GM19455 (cell line): ENCODE measurements at regions not wholly inside any gene's neighbourhood (a gene's known extent, or its start where the extent isn't known, plus 50 kb on each side); places are given as distances from the start of the nearest gene placed in this dataset.
"Not testable (repeated sequence)": the region's sequence is repeated elsewhere in the genome, so short reads cannot be mapped to it uniquely, and the experiment has no call there.

ENCODE experiments used
- ATAC-seq: cut with Tn5 transposase; IDR thresholded peaks from one replicate; pipeline ENCODE4 v1.9.1; 2021; ENCODE audit not compliant: unreplicated experiment

DNA sequence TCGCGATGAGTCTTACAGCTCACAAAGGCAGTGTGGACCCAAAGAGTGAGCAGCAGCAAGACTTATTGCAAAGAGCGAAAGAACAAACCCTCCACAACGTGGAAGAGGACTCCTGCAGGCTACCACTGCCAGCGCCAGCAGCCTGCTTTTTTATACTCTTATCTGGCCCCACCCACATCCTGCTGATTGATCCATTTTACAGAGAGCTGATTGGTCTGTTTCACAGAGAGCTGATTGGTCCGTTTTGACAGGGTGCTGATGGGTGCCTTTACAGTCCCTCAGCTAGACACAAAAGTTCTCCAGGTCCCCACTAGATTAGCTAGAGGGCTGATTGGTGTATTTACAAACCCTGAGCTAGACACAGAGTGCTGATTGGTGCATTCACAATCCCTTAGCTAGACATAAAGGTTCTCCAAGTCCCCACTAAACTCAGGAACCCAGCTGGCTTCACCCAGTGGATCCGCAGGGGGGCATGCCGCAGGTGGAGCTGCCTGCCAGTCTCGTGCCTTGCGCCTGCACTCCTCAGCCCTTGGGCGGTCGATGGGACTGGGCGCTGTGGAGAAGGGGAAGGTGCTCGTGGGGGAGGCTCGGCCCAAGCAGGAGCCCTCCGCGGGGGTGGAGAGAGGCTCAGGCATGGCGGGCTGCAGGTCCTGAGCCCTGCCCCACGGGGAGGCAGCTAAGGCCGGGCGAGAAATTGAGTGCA lies 75.7 kb downstream of the QDPR start:
- ATAC-seq, result not testable (repeated sequence)

GRCh38 chr4:17433827-17434226 lies 78.1 kb downstream of the QDPR start:
- no peak for ATAC-seq

DNA sequence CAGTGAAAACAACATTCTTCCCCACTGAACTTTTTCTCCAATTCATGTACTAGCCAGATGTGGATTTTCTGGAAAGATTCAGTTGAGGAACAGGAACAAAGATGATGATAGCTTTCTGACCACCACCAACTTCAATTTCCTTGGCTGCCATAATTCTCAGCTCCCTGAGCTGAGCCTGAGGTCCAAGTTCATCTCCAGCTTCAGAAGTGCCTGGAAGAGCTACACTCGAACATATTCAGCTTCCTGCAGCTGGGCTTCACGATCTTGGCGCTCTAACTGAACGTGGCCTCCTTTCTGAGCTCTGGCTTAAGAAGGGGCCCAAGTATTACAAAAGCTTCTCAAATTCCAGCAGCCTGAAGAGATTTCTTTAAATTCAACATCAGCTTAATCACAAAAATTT lies 83.9 kb downstream of the QDPR start:
- ATAC-seq, result no peak

DNA sequence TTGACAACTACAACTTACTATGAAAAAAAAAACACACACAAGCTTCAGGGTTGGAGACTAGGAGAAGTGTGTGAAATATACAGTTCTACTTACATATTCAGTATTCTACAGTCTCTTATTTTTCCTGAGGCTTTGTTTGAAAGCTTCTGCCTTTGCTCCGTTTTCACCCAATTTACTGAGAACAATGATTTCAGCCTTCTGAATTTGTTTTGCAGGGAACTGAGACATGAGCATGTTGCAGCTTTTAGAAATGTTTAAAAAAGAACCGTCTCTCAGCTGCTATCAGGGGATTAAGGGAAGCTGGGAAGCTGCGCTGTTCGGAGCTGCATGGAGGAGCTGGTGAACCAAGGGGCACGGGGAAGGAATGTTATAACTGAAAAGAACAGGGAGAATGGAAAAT lies 85.7 kb downstream of the QDPR start:
- no peak for ATAC-seq

DNA sequence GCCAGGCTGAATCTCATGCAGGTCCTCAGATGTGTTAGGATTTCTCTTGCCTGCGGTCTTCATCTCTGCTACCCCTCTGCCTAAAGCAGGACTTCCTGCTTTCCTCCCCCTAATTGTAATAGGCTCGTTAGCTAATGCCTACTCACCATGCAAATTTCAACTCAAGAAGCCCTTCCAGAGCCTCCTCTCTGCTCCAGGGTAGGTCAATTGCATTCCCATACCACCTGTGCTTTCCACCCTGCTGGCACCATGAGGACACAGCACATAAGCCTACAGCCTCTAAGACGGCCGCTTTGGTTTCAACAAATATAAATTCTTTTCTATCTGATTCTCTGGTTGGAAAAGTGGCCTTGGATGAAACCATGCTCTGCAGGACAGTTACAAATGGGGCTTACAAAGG lies 93.9 kb downstream of the QDPR start:
- ATAC-seq, result no peak

DNA sequence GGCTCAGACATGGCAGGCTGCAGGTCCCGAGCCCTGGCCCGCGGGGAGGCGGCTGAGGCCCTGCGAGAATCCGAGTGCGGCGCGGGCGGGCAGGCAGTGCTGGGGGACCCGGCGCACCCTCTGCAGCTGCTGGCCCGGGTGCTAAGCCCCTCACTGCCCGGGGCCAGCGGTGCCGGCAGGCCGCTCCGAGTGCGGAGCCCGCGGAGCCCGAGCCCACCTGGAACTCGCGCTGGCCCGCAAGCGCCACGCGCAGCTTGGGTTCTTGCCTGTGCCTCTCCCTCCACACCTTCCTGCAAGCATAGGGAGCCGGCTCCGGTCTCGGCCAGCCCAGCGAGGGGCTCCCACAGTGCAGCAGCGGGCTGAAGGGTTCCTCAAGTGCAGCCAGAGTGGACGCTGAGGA lies 97.5 kb downstream of the QDPR start:
- no peak for ATAC-seq

- no peak for ATAC-seq
These were observed 111.2 kb downstream of the QDPR start for GRCh38 chr4:17400686-17401085.

GRCh38 chr4:17398805-17399204 lies 113.1 kb downstream of the QDPR start:
- no peak for ATAC-seq

DNA sequence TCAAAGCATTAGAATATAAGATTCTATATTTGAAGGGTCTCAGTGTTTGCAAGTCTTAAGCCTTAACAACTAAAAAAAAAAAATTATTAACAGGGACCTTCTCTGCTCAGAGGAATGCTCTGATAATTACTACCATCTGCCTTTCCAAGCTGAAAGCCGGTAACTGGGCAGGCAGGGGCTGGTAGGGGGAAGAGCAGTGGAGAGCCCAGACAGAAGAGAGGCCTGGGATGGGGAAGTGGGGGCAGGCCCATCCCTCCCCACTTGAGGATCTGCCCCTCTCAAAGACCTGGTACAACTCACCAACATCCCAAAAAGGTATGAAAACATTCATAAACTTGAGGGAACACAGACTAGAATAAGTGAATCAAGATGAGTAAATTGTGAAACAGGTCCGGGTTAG lies 113.9 kb downstream of the QDPR start:
- ATAC-seq, result no peak

- no peak for ATAC-seq
These were observed 114.3 kb downstream of the QDPR start for GRCh38 chr4:17397611-17398010.

GRCh38 chr4:17385403-17385802 lies 126.5 kb downstream of the QDPR start:
- peak; percentile 67 for ATAC-seq

- no peak for ATAC-seq
These were observed 131.5 kb downstream of the QDPR start for GRCh38 chr4:17380347-17380746.

DNA sequence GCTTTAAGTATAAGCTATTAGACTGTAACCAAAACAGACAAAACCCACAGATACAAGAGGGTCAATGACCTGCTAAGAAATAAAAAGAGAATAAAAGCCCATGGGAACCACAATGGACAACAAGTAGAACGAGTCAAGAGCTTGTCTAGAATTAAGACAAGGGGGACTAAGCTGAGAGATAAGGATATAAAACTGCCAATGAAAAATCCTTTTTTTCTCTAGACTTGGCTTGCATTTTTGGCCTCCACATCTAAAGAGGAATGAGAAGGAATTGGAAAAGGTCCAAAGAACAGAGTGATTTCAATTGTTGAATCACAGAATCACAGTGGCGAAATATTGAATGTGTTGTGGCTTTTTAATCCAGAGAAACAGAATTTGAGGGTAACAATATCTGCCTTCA lies 135.7 kb downstream of the QDPR start:
- ATAC-seq, result no peak

- ATAC-seq, result no peak
These were observed 138.2 kb downstream of the QDPR start for GRCh38 chr4:17373666-17374065.

DNA sequence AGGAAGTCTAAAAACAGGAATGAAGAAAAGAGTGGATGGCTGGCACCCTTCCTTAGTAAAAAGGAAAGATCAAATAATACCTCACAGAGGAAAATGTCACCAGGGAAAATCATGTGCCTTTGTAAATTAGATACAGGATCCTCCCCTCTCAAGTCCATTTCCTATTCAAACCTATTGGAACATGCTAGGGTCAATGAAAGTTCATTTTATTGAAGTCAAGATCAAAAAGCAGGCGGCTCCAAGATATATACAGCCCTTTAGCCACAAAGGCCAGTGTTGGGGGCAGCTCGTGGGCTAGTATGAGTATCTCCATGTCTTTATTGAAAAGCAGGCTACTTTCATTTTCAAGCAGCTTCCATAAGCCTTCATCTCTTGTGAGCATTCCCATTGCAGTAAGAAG lies 141.1 kb downstream of the QDPR start:
- no peak for ATAC-seq

- no peak for ATAC-seq
These were observed 143.5 kb downstream of the QDPR start for GRCh38 chr4:17368408-17368807.

- ATAC-seq, result no peak
These were observed 144.7 kb downstream of the QDPR start for GRCh38 chr4:17367201-17367600.

DNA sequence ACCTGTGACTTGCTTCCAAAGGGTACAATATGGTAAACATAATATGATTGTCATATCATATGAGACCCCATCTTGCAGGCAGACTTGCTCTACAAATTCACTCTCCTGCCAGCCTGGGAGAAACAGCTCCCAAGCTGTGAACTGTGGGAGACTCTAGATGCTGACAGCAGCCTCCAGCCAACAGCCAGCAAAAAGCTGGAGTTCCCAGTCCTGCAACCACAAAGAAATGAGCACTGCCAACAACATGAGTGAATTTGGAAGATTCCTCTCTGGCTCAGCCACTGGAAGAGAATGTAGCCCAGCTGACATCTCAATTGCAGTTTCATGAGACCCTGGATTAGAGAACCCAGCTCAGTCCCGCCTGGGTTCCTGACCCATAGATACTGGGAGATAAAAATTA lies 145.4 kb downstream of the QDPR start:
- no peak for ATAC-seq

GRCh38 chr4:17362430-17362829 lies 149.5 kb downstream of the QDPR start:
- ATAC-seq, result no peak

GRCh38 chr4:17358241-17358640 lies 153.6 kb downstream of the QDPR start:
- ATAC-seq, result no peak

DNA sequence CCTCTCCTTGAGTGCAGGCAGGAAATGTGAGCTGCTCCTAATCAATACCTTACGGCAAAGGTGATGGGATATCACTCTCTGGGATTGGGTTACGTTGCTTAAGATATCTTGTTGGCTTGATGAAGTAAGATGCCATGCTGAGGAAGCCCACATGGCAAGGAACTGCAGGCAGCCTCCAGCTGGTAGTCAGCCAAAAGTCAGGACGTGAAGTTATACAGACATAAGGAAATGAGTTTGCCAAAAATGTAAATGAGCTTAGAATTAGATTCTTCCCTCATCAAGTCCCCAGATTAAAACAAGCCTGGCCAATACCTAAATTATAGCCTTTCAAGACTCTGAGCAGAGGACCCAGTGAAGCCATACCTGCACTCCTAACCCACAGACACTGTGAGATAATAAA lies 155.0 kb downstream of the QDPR start:
- no peak for ATAC-seq

DNA sequence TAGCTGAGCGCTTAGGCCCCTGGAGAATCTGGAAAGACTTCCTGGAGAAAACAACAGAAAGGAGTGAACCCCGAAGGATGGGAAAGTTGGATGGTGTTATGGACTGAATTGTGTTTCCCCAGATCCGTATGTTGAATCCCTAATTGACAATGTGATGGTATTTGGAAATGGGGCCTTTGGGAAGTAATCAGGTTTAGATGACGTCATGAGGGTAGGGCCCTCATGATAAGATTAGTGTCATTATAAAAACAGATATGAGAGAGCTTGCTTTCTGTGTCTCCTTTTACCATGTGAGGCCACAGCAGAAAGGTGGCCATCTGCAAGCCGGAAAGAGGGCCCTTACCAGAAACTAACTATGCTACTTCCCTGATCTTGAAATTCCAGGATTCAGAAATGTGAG lies 159.5 kb downstream of the QDPR start:
- ATAC-seq, result no peak

DNA sequence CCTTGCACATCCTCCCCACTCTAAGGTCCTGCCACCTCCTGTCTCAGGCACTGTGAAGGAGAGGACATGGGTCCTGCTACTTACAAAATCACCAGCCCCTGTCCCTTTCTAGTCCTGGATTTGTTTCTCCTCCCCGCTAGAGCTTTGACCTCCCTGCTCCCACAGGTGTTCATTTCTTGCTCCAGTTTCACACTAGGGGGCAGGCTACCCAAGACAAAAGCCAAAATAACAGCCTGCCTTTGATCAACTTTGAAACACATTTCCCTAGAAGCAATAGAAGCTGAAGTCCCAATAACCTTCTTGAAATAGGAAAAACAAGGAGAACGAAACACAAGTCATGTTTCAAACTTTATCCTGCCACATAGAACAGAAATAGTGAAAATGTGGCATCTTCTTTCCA lies 164.4 kb downstream of the QDPR start:
- ATAC-seq, result no peak
